ENCODE measurements at regions not wholly inside any gene's neighbourhood (a gene's known extent, or its start where the extent isn't known, plus 50 kb on each side); places are given as distances from the start of the nearest gene placed in this dataset.

- TF ChIP-seq CTCF (IDR thresholded peaks at IDR 0.05) (no peak), POLR2AphosphoS5 (IDR thresholded peaks at IDR 0.05) (no peak), POLR2A (IDR thresholded peaks at IDR 0.05) (no peak)
These were observed 90.9 kb upstream of the CARMIL1 start for GRCh38 chr6:25188232-25188631.
